SK-N-SH treated with all-trans-retinoic acid at 6 μM for 48 hours (cell line): ENCODE measurements at regions not wholly inside any gene's neighbourhood (a gene's known extent, or its start where the extent isn't known, plus 50 kb on each side); places are given as distances from the start of the nearest gene placed in this dataset.
"Not testable (repeated sequence)": the region's sequence is repeated elsewhere in the genome, so short reads cannot be mapped to it uniquely, and the experiment has no call there.

ENCODE experiments used
- ATAC-seq: fragments of 200-7000 bp; cut with Tn5 transposase; 3 replicates; pipeline ENCODE4 v1.9.1; 2020; ENCODE audit warnings: mild to moderate bottlenecking, moderate library complexity
- ARNTL ChIP-seq: fragments of 450-650 bp; formaldehyde crosslinking; IDR thresholded peaks from 2 replicates; pipeline ENCODE4 v1.5.0; 2020; ENCODE audit warnings: low read depth, mild to moderate bottlenecking, moderate library complexity, borderline replicate concordance
- BACH2 ChIP-seq: fragments of 250-450 bp; sonication (Bioruptor Pico); IDR thresholded peaks from 2 replicates; pipeline ENCODE4 v1.9.0; 2021; ENCODE audit warnings: mild to moderate bottlenecking, borderline replicate concordance
- CREB5 ChIP-seq: fragments of 250-450 bp; sonication (Bioruptor Pico); IDR thresholded peaks from 2 replicates; pipeline ENCODE4 v1.5.1; 2020; ENCODE audit warnings: low read depth, mild to moderate bottlenecking, moderate library complexity
- ESRRG ChIP-seq: fragments of 250-450 bp; sonication (Bioruptor Pico); IDR thresholded peaks from 2 replicates; pipeline ENCODE4 v1.6.1; 2021; ENCODE audit warnings: mild to moderate bottlenecking
- GLIS3 ChIP-seq: fragments of 250-450 bp; sonication (Bioruptor Pico); IDR thresholded peaks from 2 replicates; pipeline ENCODE4 v1.5.0; 2020; ENCODE audit warnings: mild to moderate bottlenecking, moderate library complexity
- ISL1 ChIP-seq: fragments of 250-450 bp; sonication (Bioruptor Pico); IDR thresholded peaks from 2 replicates; pipeline ENCODE4 v2.1.2; 2022; ENCODE audit warnings: mild to moderate bottlenecking, moderate library complexity
- OSR1 ChIP-seq: fragments of 250-450 bp; sonication (Bioruptor Pico); IDR thresholded peaks from 2 replicates; pipeline ENCODE4 v1.8.0; 2022; ENCODE audit warnings: moderate library complexity, mild to moderate bottlenecking, inconsistent platforms
- PPARA ChIP-seq: fragments of 250-450 bp; sonication (Bioruptor Pico); IDR thresholded peaks from 2 replicates; pipeline ENCODE4 v1.5.0; 2020; ENCODE audit warnings: mild to moderate bottlenecking, borderline replicate concordance
- RARB ChIP-seq: fragments of 250-450 bp; sonication (Bioruptor Pico); IDR thresholded peaks from 2 replicates; pipeline ENCODE4 v1.8.0; 2021; ENCODE audit warnings: mild to moderate bottlenecking, moderate library complexity
- SNAI2 ChIP-seq: fragments of 250-450 bp; sonication (Bioruptor Pico); IDR thresholded peaks from 2 replicates; pipeline ENCODE4 v1.5.0; 2020; ENCODE audit warnings: mild to moderate bottlenecking, moderate library complexity
- TCF4 ChIP-seq: fragments of 250-450 bp; sonication (Bioruptor Pico); IDR thresholded peaks from 2 replicates; pipeline ENCODE4 v1.8.0; 2021; ENCODE audit warnings: mild to moderate bottlenecking, moderate library complexity, borderline replicate concordance
- ZC3H10 ChIP-seq: fragments of 250-450 bp; sonication (Bioruptor Pico); IDR thresholded peaks from 2 replicates; pipeline ENCODE4 v1.5.1; 2021; ENCODE audit warnings: mild to moderate bottlenecking, moderate library complexity
- ZFP3 ChIP-seq: fragments of 250-450 bp; sonication (Bioruptor Pico); IDR thresholded peaks from 2 replicates; pipeline ENCODE4 v1.5.0; 2020; ENCODE audit warnings: mild to moderate bottlenecking, moderate library complexity
- ZFP30 ChIP-seq: fragments of 450-650 bp; formaldehyde crosslinking; IDR thresholded peaks from 2 replicates; pipeline ENCODE4 v1.5.0; 2022; ENCODE audit warnings: mild to moderate bottlenecking, moderate library complexity
- ZNF565 ChIP-seq: fragments of 450-650 bp; formaldehyde crosslinking; conservative IDR thresholded peaks from 2 replicates; pipeline ENCODE4 v1.5.0; 2020; ENCODE audit warnings: low read depth, mild to moderate bottlenecking, moderate library complexity
- ZNF70 ChIP-seq: fragments of 450-650 bp; formaldehyde crosslinking; IDR thresholded peaks from 2 replicates; pipeline ENCODE4 v1.5.0; 2020; ENCODE audit warnings: mild to moderate bottlenecking, moderate library complexity
- TF ChIP-seq, protein P1 (sequence below): fragments of 250-450 bp; sonication (Bioruptor Pico); IDR thresholded peaks from 2 replicates; pipeline ENCODE4 v1.5.0; 2020; ENCODE audit warnings: mild to moderate bottlenecking, moderate library complexity
- TF ChIP-seq, protein P2 (sequence below): fragments of 250-450 bp; sonication (Bioruptor Pico); IDR thresholded peaks from 2 replicates; pipeline ENCODE4 v1.8.0; 2020; ENCODE audit warnings: mild to moderate bottlenecking, moderate library complexity, borderline replicate concordance
- TF ChIP-seq, protein P3 (sequence below): fragments of 250-450 bp; sonication (Bioruptor Pico); IDR thresholded peaks from 2 replicates; pipeline ENCODE4 v1.5.1; 2021; ENCODE audit warnings: mild to moderate bottlenecking, moderate library complexity

GRCh38 chr12:42862055-42862454 is 272.5 kb upstream of the PRICKLE1 start:
- no peak for ATAC-seq

DNA sequence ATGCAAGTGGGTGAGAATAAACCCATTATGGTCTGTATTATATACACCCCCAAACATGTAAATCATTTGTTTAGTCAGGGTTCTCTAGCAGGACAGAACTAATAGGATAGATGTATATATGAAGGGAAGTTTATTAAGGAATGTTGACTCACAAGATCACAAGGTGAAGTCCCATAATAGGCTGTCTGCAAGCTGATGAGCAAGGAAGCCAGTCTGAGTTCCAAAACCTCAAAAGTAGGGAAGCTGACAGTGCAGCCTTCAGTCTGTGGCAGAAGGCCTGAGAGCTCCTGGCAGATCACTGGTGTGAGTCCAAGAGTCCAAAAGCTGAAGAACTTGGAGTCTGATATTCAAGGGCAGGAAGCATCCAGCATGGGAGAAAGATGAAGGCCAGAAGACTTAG is 270.8 kb upstream of the PRICKLE1 start:
- ATAC-seq = not testable (repeated sequence)

More at GRCh38 chr12:42862055-42862454, 272.5 kb upstream of the PRICKLE1 start:
- TF ChIP-seq BACH2 (CRISPR knock-in tag) (no peak), ZC3H10 (CRISPR knock-in tag) (no peak), ARNTL (no peak), ZNF565 (CRISPR knock-in tag) (no peak)
- TF ChIP-seq, protein P1, sequence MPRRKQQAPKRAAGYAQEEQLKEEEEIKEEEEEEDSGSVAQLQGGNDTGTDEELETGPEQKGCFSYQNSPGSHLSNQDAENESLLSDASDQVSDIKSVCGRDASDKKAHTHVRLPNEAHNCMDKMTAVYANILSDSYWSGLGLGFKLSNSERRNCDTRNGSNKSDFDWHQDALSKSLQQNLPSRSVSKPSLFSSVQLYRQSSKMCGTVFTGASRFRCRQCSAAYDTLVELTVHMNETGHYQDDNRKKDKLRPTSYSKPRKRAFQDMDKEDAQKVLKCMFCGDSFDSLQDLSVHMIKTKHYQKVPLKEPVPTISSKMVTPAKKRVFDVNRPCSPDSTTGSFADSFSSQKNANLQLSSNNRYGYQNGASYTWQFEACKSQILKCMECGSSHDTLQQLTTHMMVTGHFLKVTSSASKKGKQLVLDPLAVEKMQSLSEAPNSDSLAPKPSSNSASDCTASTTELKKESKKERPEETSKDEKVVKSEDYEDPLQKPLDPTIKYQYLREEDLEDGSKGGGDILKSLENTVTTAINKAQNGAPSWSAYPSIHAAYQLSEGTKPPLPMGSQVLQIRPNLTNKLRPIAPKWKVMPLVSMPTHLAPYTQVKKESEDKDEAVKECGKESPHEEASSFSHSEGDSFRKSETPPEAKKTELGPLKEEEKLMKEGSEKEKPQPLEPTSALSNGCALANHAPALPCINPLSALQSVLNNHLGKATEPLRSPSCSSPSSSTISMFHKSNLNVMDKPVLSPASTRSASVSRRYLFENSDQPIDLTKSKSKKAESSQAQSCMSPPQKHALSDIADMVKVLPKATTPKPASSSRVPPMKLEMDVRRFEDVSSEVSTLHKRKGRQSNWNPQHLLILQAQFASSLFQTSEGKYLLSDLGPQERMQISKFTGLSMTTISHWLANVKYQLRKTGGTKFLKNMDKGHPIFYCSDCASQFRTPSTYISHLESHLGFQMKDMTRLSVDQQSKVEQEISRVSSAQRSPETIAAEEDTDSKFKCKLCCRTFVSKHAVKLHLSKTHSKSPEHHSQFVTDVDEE (CRISPR knock-in tag) = no peak

DNA sequence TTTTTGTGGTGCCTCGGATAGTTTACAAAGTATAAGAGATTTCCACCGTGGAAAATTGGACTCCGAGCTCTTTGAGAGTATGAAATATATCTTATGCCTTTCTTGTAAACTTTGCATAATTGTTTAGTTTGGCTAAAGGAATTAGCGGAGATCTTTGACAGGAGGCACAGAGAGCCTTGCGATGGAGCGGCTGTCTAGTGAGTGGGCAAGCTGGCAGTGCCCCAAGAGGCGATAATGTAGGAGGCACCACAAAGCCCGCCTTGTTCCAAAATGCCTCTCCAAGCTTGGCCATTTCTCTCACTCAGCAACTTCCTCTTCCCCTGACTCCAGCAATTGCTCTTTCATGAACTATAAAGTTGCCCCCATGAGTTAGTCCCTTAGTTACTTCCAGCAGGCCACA is 270.1 kb upstream of the PRICKLE1 start:
- ATAC-seq = no peak
- TF ChIP-seq SNAI2 (no peak), GLIS3 (CRISPR knock-in tag) (no peak), ZFP3 (no peak), TCF4 (CRISPR knock-in tag) (no peak), PPARA (CRISPR knock-in tag) (no peak), ESRRG (CRISPR knock-in tag) (no peak)
- TF ChIP-seq, protein P2, sequence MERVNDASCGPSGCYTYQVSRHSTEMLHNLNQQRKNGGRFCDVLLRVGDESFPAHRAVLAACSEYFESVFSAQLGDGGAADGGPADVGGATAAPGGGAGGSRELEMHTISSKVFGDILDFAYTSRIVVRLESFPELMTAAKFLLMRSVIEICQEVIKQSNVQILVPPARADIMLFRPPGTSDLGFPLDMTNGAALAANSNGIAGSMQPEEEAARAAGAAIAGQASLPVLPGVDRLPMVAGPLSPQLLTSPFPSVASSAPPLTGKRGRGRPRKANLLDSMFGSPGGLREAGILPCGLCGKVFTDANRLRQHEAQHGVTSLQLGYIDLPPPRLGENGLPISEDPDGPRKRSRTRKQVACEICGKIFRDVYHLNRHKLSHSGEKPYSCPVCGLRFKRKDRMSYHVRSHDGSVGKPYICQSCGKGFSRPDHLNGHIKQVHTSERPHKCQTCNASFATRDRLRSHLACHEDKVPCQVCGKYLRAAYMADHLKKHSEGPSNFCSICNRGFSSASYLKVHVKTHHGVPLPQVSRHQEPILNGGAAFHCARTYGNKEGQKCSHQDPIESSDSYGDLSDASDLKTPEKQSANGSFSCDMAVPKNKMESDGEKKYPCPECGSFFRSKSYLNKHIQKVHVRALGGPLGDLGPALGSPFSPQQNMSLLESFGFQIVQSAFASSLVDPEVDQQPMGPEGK (CRISPR knock-in tag) = no peak
- TF ChIP-seq, protein P1 (CRISPR knock-in tag) = no peak
- TF ChIP-seq, protein P3, sequence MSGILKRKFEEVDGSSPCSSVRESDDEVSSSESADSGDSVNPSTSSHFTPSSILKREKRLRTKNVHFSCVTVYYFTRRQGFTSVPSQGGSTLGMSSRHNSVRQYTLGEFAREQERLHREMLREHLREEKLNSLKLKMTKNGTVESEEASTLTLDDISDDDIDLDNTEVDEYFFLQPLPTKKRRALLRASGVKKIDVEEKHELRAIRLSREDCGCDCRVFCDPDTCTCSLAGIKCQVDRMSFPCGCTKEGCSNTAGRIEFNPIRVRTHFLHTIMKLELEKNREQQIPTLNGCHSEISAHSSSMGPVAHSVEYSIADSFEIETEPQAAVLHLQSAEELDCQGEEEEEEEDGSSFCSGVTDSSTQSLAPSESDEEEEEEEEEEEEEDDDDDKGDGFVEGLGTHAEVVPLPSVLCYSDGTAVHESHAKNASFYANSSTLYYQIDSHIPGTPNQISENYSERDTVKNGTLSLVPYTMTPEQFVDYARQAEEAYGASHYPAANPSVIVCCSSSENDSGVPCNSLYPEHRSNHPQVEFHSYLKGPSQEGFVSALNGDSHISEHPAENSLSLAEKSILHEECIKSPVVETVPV (CRISPR knock-in tag) = no peak

DNA sequence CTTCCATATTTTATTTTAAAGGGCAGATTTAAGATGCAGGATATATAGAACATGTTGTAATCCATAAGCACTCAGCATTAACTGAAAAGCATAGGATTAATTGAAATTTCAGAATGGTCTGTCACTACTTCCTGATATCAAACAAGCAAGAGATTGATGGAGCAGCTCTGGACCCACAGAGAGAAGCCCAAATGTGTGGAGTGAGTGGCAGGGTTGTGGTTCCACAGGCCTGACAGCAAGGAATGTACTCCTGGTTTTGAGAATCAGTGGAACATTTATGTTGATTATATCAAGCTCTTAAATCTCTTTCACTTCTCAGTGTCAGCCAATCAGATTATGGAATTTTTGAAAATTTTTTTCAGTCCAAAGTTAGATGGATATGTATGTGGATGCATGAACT is 267.6 kb upstream of the PRICKLE1 start:
- ATAC-seq = no peak
- TF ChIP-seq SNAI2 = no peak
- peak; percentile 58; the same call in 1 of the 2 replicates for TF ChIP-seq ISL1 (CRISPR knock-in tag)
- TF ChIP-seq ARNTL = no peak
- TF ChIP-seq, all 23 proteins: peak for 1

DNA sequence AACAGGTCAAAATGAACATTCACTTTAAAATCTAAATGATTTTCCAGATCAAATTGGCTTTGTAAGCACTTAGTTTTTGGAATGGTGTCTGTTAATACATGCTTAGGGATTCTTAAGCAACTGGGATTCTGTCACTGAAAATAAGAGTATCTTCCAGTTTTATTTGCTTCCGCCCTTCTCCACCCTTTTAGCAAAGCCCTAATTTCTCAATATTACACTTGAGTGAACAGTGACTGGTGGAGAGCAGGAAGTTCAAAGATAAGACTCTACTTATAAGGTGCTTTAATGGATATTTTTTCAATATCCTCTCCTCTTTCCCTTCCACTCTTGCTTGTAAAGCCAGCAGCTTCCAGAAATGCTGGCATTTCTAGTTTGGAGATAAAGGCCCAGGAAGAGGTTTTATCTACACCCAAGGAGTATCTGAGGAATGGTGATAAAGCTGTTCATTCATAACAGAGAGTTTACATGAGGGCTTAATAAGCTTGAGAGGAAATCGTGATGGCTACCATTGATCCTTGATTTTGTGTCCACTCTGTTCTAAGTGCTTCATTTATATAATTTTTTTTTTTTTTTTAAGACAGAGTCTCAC is 265.9 kb upstream of the PRICKLE1 start:
- ATAC-seq = no peak
- TF ChIP-seq, protein P1 (CRISPR knock-in tag) = no peak
- TF ChIP-seq CREB5 (CRISPR knock-in tag) = no peak
- no peak for TF ChIP-seq GLIS3 (CRISPR knock-in tag)
- no peak for TF ChIP-seq ZFP30 (CRISPR knock-in tag)
- TF ChIP-seq ZFP3 = no peak
- TF ChIP-seq BACH2 (CRISPR knock-in tag) = no peak
- TF ChIP-seq RARB (CRISPR knock-in tag) = no peak
- TF ChIP-seq OSR1 = no peak
- TF ChIP-seq TCF4 (CRISPR knock-in tag) = no peak
- TF ChIP-seq, protein P3 (CRISPR knock-in tag) = no peak
- no peak for TF ChIP-seq ZNF70 (CRISPR knock-in tag)
